Left renal cortex interstitium (tissue), 4 donors: ENCODE measurements at regions not wholly inside any gene's neighbourhood (a gene's known extent, or its start where the extent isn't known, plus 50 kb on each side); places are given as distances from the start of the nearest gene placed in this dataset.

Source experiments
- DNase-seq, 4 donors: peaks; one replicate each; pipeline ENCODE4 v3.0.0-alpha.2; 2013; ENCODE audit warnings: low read depth in 4 of 4, low spot score in 2 of 4, missing footprints in 1 of 4

- DNase-seq: no peak
These were observed 174.1 kb downstream of the TFCP2L1 start for GRCh38 chr2:121110924-121111323.

GRCh38 chr2:121118951-121119350 lies 166.1 kb downstream of the TFCP2L1 start:
- DNase-seq: no peak

GRCh38 chr2:121120411-121120810 lies 164.6 kb downstream of the TFCP2L1 start:
- no peak for DNase-seq

GRCh38 chr2:121120991-121121390 lies 164.0 kb downstream of the TFCP2L1 start:
- no peak for DNase-seq

- DNase-seq: no peak
These were observed 163.3 kb downstream of the TFCP2L1 start for GRCh38 chr2:121121661-121122060.

- no peak for DNase-seq
These were observed 161.7 kb downstream of the TFCP2L1 start for GRCh38 chr2:121123268-121123667.

GRCh38 chr2:121124330-121124729 lies 160.7 kb downstream of the TFCP2L1 start:
- no peak for DNase-seq

- no peak for DNase-seq
These were observed 159.7 kb downstream of the TFCP2L1 start for GRCh38 chr2:121125350-121125749.

- no peak for DNase-seq
These were observed 156.0 kb downstream of the TFCP2L1 start for GRCh38 chr2:121128741-121129659.

GRCh38 chr2:121129692-121130091 lies 155.3 kb downstream of the TFCP2L1 start:
- no peak for DNase-seq

GRCh38 chr2:121130301-121130850 lies 154.6 kb downstream of the TFCP2L1 start:
- no peak for DNase-seq

- DNase-seq: no peak
These were observed 153.6 kb downstream of the TFCP2L1 start for GRCh38 chr2:121131375-121131774.

GRCh38 chr2:121132054-121132761 lies 152.8 kb downstream of the TFCP2L1 start:
- DNase-seq: no peak

- no peak for DNase-seq
These were observed 152.3 kb downstream of the TFCP2L1 start for GRCh38 chr2:121132762-121133107.

- no peak for DNase-seq
These were observed 151.3 kb downstream of the TFCP2L1 start for GRCh38 chr2:121133551-121134319.

GRCh38 chr2:121134728-121135127 lies 150.3 kb downstream of the TFCP2L1 start:
- DNase-seq: no peak

GRCh38 chr2:121135168-121135853 lies 149.7 kb downstream of the TFCP2L1 start:
- no peak for DNase-seq

- DNase-seq: no peak
These were observed 148.7 kb downstream of the TFCP2L1 start for GRCh38 chr2:121136323-121136722.

GRCh38 chr2:121137571-121137970 lies 147.4 kb downstream of the TFCP2L1 start:
- DNase-seq: no peak

GRCh38 chr2:121140734-121141133 lies 144.3 kb downstream of the TFCP2L1 start:
- DNase-seq: no peak
